SW480 (cell line): ENCODE measurements at regions not wholly inside any gene's neighbourhood (a gene's known extent, or its start where the extent isn't known, plus 50 kb on each side); places are given as distances from the start of the nearest gene placed in this dataset.
A peak's percentile ranks its signal among the peaks of the same experiment; 100 is the strongest.
"Not testable (repeated sequence)": the region's sequence is repeated elsewhere in the genome, so short reads cannot be mapped to it uniquely, and the experiment has no call there.

Source experiments
- DNase-seq: peaks from one replicate; pipeline ENCODE4 v3.0.0-alpha.2; 2016; ENCODE audit warnings: low spot score

DNA sequence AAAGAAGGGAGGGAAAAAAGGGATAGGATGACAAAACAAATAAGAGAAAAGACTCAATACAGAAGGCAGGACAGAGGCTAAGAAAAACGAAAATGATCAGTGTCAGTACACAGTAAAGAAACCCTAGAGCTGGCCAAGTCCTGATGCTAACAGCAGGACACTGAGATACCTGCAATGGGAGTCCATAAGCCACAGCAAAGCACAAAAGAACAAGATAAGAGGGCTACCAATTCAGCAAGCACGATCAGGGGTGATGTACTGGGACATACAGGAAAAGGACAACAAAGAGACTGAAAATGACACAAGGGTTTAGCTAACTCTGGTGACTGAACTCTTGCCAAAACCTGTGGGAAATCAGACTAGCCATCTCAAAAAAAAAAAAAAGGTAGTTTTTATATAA, 1072.6 kb upstream of the COX7C start:
- no peak for DNase-seq

- DNase-seq: no peak
These were observed 1068.5 kb upstream of the COX7C start for GRCh38 chr5:85549229-85549628.

- DNase-seq: no peak
These were observed 1067.7 kb upstream of the COX7C start for GRCh38 chr5:85549836-85550599.

GRCh38 chr5:85556464-85556863, 1061.3 kb upstream of the COX7C start:
- DNase-seq: no peak

GRCh38 chr5:85576666-85577065, 1041.1 kb upstream of the COX7C start:
- no peak for DNase-seq

DNA sequence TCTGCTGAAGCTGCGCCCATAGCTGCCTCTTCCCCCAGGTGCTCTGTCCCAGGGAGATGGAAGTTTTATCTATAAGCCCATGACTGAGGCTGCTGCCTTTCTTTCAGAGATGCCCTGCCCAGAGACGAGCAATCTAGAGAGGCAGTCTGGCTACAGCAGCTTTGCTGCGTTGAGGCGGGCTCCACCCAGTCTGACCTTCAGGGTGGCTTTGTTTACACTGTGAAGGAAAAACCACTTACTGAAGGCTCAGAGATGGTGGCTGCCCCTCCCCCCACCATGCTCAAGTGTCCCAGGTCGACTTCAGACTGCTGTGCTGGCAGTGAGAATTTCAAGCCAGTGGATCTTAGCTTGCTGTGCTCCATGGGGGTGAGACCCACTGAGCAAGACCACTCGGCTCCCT, 1029.9 kb upstream of the COX7C start:
- not testable (repeated sequence) for DNase-seq

GRCh38 chr5:85588268-85588667, 1029.5 kb upstream of the COX7C start:
- DNase-seq: not testable (repeated sequence)

DNA sequence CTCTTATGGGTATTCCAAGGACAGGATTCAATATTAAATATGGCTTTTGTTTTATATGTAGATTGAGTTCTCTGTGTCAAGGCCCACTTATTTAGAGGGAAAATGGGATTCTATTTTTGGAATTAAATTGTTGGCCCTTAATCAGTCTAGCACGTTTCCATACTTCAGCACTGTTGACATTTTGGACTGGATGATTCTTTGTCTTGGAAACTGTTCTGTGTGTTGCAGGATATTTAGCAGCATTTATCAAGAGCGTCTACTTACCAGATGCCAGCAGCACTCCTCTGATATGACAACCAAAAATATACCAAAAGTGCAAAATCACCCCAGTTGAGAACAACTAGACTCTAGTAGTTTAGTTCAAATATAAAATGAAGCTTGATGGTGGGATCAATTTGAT, 1027.0 kb upstream of the COX7C start:
- DNase-seq: no peak

- no peak for DNase-seq
These were observed 1026.4 kb upstream of the COX7C start for GRCh38 chr5:85591311-85591710.

DNA sequence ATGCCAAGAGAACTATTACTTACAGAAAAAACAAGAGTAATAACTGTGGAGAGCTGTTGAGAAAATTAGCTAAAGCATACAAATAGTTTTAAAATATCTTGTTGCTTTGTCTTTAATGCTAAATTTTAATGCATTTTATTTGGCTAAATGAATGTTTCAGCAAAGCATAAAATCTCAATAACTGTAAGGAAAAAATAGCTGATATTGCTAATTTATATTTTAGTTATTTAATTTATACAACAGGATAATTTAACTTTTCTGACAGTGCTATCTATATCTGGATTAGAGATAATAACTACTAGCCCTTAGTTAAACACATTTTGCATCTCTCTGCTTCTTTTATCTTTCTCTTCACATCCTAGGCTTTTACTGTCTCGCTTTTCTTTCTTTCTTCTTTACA, 1014.9 kb upstream of the COX7C start:
- DNase-seq: no peak

DNA sequence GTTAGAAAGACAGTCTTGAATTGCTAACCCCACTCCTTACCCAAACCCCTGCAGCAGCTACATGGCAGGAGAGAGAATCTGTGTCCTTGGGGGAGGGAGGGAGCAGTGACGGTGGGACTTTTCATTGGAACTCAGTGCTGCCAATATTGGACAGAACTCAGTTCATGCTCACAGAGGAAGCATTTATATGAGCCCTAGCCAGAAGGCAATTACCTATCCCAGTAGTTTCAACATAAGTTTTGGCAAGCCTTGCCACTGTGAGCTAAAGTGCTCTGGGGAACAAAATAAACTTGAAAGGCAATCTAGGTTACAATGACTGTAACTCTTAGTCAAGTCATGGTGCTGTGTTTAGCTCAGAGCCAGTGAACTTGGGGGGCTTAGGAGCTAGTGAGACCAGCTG, 1013.4 kb upstream of the COX7C start:
- DNase-seq: no peak

DNA sequence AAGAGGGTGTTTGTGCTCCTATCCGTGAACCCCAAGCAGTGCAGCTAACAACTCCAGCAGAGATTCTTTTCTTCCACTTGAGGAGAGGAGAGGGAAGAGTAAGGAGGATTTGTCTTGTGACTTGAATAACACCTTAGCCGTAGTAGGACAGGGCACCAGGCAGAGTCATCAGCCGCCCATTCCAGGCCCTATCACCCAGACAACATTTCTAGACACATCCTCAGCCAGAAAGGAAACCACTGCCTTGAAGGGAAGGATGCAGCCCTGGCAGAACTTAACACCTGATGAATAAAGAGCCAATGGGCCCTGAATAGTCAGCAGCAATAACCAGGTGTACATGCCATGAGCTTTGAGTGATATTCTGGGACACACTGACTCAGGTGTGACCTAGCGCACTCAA, 1013.0 kb upstream of the COX7C start:
- DNase-seq: no peak

GRCh38 chr5:85605381-85605780, 1012.4 kb upstream of the COX7C start:
- no peak for DNase-seq

DNA sequence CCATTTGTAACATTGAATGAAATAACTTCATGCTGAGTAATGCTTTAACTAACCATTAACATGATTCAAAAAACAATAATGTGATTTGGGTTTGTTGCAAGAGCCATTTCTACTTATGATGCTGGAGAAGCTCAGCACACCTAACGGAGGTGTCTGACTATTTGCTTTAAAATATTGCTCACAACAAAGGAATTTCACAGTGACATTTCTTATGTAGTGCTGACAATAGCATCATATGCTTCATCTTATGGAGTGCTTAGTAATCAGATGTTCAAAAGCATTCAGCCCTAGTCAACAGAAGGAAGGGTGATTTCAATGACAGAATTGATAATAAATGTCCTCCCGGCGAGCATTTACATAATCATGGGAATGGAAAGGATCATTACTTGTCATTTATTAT, 1003.3 kb upstream of the COX7C start:
- no peak for DNase-seq

GRCh38 chr5:85621668-85622067, 996.1 kb upstream of the COX7C start:
- no peak for DNase-seq

GRCh38 chr5:85628153-85628552, 989.6 kb upstream of the COX7C start:
- no peak for DNase-seq

- DNase-seq: not testable (repeated sequence)
These were observed 979.1 kb upstream of the COX7C start for GRCh38 chr5:85638495-85639125.

GRCh38 chr5:85646036-85646435, 971.7 kb upstream of the COX7C start:
- no peak for DNase-seq

- DNase-seq: no peak
These were observed 971.1 kb upstream of the COX7C start for GRCh38 chr5:85646641-85647040.

- peak; percentile 63 for DNase-seq
These were observed 970.2 kb upstream of the COX7C start for GRCh38 chr5:85647349-85648127.

- DNase-seq: no peak
These were observed 969.2 kb upstream of the COX7C start for GRCh38 chr5:85648495-85648894.

DNA sequence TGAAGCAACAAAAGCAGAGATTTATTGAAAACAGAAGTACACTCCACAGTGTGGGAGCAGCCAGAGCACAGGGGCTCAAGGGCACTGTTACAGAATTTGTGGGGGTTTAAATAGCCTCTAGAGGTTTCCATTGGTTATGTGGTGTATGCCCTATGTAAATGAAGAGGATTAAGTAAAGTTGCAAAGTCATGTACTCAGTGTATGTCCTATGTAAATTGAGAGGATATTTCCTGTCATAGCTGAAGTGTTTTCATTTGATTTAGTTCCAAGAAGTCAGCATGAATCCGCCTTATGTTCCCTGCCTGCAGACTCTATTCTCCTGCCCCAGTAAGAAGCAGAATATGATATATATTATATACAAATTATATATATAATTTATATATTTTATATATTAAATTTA, 966.0 kb upstream of the COX7C start:
- no peak for DNase-seq

DNA sequence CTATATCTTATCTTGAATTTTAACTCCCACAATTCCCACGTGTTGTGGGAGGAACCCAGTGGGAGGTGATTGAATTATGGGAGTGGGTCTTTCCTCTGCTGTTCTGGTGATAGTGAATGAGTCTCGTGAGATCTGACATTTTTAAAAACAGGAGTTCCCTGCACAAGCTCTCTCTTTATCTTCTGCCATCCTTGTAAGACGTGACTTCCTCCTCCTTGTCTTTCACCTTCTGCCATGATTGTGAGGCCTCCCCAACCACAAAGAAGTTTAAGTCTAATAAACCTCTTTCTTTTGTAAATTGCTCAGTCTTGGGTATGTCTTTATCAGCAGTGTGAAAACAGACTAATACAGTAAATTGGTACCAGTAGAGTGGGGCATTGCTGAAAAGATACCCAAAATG, 963.6 kb upstream of the COX7C start:
- DNase-seq: not testable (repeated sequence)
